ENCODE measurements at regions not wholly inside any gene's neighbourhood (a gene's known extent, or its start where the extent isn't known, plus 50 kb on each side); places are given as distances from the start of the nearest gene placed in this dataset.
A peak's percentile ranks its signal among the peaks of the same experiment; 100 is the strongest.
"Not testable (repeated sequence)": the region's sequence is repeated elsewhere in the genome, so short reads cannot be mapped to it uniquely, and the experiment has no call there.

- DNase-seq (ENCODE audit: low spot score) (no peak), ATAC-seq (ENCODE audit: low FRiP score) (no peak)
- no peak for TF ChIP-seq CTCF (IDR thresholded peaks at IDR 0.05)
Observed at GRCh38 chr2:88871336-88871735, 179.9 kb downstream of the RPIA start.

GRCh38 chr2:88873620-88874019 lies 182.1 kb downstream of the RPIA start:
- no peak for ATAC-seq (ENCODE audit: low FRiP score)
- no peak for TF ChIP-seq CTCF (IDR thresholded peaks at IDR 0.05)
- no peak for DNase-seq (ENCODE audit: low spot score)

GRCh38 chr2:88874063-88874657 lies 182.7 kb downstream of the RPIA start:
- ATAC-seq (ENCODE audit: low FRiP score) (no peak), DNase-seq (ENCODE audit: low spot score) (no peak)
- TF ChIP-seq CTCF (IDR thresholded peaks at IDR 0.05): no peak

- ATAC-seq (ENCODE audit: low FRiP score) (no peak), DNase-seq (ENCODE audit: low spot score) (no peak)
- no peak for TF ChIP-seq CTCF (IDR thresholded peaks at IDR 0.05)
Observed at GRCh38 chr2:88875736-88876135, 184.3 kb downstream of the RPIA start.

GRCh38 chr2:88880441-88880953 lies 189.0 kb downstream of the RPIA start:
- ATAC-seq (ENCODE audit: low FRiP score) (peak; percentile 83), DNase-seq (ENCODE audit: low spot score) (no peak)
- peak in 2 of 3 donors; percentile 4 to 54 for TF ChIP-seq CTCF (IDR thresholded peaks at IDR 0.05)

- ATAC-seq (ENCODE audit: low FRiP score) (no peak), DNase-seq (ENCODE audit: low spot score) (no peak)
- no peak for TF ChIP-seq CTCF (IDR thresholded peaks at IDR 0.05)
Observed at GRCh38 chr2:88885275-88885674, 193.8 kb downstream of the RPIA start.

GRCh38 chr2:88885679-88886416 lies 194.4 kb downstream of the RPIA start:
- ATAC-seq (ENCODE audit: low FRiP score) (no peak), DNase-seq (ENCODE audit: low spot score) (no peak)
- no peak for TF ChIP-seq CTCF (IDR thresholded peaks at IDR 0.05)

GRCh38 chr2:88887466-88887865 lies 196.0 kb downstream of the RPIA start:
- not testable (repeated sequence) for ATAC-seq (ENCODE audit: low FRiP score); DNase-seq (ENCODE audit: low spot score)

All from omental fat pad (tissue), 3 donors.